Peyer's patch (tissue), 4 donors: ENCODE measurements at regions not wholly inside any gene's neighbourhood (a gene's known extent, or its start where the extent isn't known, plus 50 kb on each side); places are given as distances from the start of the nearest gene placed in this dataset.

Source experiments
- CTCF ChIP-seq, 6 experiments: fragments of 450-650 bp in 4 of 6; fragments of 200-600 bp in 2 of 6; sonication (generic) in 1 of 6; IDR thresholded peaks; one replicate each; pipeline ENCODE4 v1.5.1; 2017 to 2019; ENCODE audit warnings: antibody characterized with exemption in 6 of 6, mild to moderate bottlenecking in 3 of 6, moderate library complexity in 1 of 6
- POLR2A ChIP-seq, 2 donors: fragments of 450-650 bp; IDR thresholded peaks; one replicate each; pipeline ENCODE4 v1.5.1; 2017; ENCODE audit warnings: antibody characterized with exemption in 2 of 2, mild to moderate bottlenecking in 2 of 2, moderate library complexity in 2 of 2

DNA sequence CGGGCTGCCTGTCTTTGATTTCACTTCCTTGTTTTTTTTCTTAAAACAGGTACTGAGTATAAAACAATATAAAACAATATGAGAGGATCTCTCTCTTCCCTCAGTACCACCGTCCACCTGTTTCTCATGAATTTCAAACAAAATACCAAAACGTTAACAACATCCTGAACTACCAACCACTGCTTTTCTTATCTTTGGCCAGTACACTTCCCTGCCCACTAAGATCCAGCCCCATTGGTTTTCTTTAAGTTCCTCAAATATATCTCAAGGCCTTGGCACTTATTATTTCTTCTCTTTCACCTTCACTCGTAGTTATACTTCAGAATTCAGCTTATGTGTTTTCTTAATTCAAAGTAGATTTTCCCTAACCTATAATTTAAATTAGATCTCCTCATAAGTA, 370.2 kb upstream of the GRIA3 start:
- TF ChIP-seq POLR2A (IDR thresholded peaks at IDR 0.05): no peak
- no peak for TF ChIP-seq CTCF (IDR thresholded peaks at IDR 0.05)
